ENCODE measurements at regions not wholly inside any gene's neighbourhood (a gene's known extent, or its start where the extent isn't known, plus 50 kb on each side); places are given as distances from the start of the nearest gene placed in this dataset.

DNA sequence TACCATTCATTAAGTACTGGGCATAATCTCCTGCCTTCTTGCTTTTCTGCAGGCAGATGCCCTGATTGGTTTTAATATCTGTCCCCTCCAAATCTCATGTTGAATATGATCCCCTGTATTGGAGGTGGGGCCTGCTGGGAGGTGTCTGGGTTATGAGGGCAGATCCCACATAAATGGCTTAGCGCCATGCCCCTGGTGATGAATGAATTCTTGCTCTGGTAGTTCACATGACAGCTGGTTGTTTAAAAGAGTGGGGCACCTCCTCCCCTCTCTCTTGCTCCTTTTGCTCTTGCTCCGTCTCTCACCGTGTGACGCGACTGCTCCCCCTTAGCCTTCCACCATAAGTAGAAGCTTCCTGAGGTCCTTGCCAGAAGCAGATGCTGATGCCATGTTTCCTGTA lies 564.0 kb upstream of the BRINP1 start:
- 98% methylated on average over 5 of the region's 5 CpGs for WGBS (ENCODE audit: insufficient coverage)
- DNase-seq (no peak), ATAC-seq (no peak)
- intact Hi-C loops (cut with micrococcal nuclease) = no loop called here
- TF ChIP-seq, protein P1, sequence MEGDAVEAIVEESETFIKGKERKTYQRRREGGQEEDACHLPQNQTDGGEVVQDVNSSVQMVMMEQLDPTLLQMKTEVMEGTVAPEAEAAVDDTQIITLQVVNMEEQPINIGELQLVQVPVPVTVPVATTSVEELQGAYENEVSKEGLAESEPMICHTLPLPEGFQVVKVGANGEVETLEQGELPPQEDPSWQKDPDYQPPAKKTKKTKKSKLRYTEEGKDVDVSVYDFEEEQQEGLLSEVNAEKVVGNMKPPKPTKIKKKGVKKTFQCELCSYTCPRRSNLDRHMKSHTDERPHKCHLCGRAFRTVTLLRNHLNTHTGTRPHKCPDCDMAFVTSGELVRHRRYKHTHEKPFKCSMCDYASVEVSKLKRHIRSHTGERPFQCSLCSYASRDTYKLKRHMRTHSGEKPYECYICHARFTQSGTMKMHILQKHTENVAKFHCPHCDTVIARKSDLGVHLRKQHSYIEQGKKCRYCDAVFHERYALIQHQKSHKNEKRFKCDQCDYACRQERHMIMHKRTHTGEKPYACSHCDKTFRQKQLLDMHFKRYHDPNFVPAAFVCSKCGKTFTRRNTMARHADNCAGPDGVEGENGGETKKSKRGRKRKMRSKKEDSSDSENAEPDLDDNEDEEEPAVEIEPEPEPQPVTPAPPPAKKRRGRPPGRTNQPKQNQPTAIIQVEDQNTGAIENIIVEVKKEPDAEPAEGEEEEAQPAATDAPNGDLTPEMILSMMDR (IDR thresholded peaks at IDR 0.05) = no peak
- Histone ChIP-seq H3K9me3 (ENCODE audit: control insufficient read depth, insufficient read depth, low read length) (no peaks in the 10 kb centered on the region), H3K36me3 (ENCODE audit: control insufficient read depth, insufficient read depth, low read length) (no peaks in the 10 kb centered on the region), H3K27ac (ENCODE audit: low read length) (no peak overlapping the region), H3K4me3 (ENCODE audit: low read length) (no peak overlapping the region), H3K27me3 (ENCODE audit: control insufficient read depth, insufficient read depth, low read length) (no peaks in the 10 kb centered on the region), H3K4me1 (ENCODE audit: control insufficient read depth, insufficient read depth, low read length) (no peaks in the 10 kb centered on the region)
- no peaks in the 10 kb centered on the region for H3K36me3 Mint-ChIP-seq
- no peak overlapping the region for H3K4me3 Mint-ChIP-seq
- no peaks in the 10 kb centered on the region for H3K27me3 Mint-ChIP-seq (ENCODE audit: low read depth in 2 of 2)
- no peaks in the 10 kb centered on the region for H3K4me1 Mint-ChIP-seq
- H3K9me3 Mint-ChIP-seq = no peaks in the 10 kb centered on the region
- H3K27ac Mint-ChIP-seq = no peak overlapping the region

DNA sequence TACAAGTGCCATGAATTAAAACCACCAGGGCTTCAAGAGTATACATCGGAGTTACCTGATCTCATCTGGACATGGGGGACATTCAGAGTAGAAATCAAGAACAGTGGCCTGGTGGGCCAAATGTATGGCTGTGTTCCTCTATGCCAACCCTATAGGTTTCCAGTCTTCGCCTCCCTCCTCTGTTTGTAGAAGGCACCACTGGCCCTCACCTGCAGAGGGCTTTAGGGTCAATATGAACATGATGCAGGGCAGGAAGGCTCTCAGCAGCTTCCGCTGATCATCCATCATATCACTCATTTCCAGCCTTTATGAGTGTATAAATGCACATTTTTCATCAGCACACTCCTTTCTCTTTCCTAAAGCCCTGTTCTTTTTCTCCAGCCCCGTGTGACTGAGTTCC lies 555.5 kb upstream of the BRINP1 start:
- Mint-ChIP-seq H3K4me1 (no peaks in the 10 kb centered on the region), H3K27ac (no peak overlapping the region), H3K27me3 (ENCODE audit: low read depth in 2 of 2) (no peaks in the 10 kb centered on the region), H3K36me3 (no peaks in the 10 kb centered on the region), H3K9me3 (peaks cover 6 to 11% of the 10 kb centered on the region in 2 donors), H3K4me3 (no peak overlapping the region)
- DNase-seq (no peak), ATAC-seq (no peak)
- intact Hi-C loops (cut with micrococcal nuclease) = no loop called here
- H3K9me3 ChIP-seq (ENCODE audit: control insufficient read depth, insufficient read depth, low read length) = no peaks in the 10 kb centered on the region
- no peak overlapping the region for H3K4me3 ChIP-seq (ENCODE audit: low read length)
- TF ChIP-seq, protein P1 (IDR thresholded peaks at IDR 0.05) = no peak
- H3K27me3 ChIP-seq (ENCODE audit: control insufficient read depth, insufficient read depth, low read length) = no peaks in the 10 kb centered on the region
- 81% methylated on average over 4 of the region's 4 CpGs for WGBS (ENCODE audit: insufficient coverage)
- no peaks in the 10 kb centered on the region for H3K36me3 ChIP-seq (ENCODE audit: control insufficient read depth, insufficient read depth, low read length)
- no peaks in the 10 kb centered on the region for H3K4me1 ChIP-seq (ENCODE audit: control insufficient read depth, insufficient read depth, low read length)
- no peak overlapping the region for H3K27ac ChIP-seq (ENCODE audit: low read length)

DNA sequence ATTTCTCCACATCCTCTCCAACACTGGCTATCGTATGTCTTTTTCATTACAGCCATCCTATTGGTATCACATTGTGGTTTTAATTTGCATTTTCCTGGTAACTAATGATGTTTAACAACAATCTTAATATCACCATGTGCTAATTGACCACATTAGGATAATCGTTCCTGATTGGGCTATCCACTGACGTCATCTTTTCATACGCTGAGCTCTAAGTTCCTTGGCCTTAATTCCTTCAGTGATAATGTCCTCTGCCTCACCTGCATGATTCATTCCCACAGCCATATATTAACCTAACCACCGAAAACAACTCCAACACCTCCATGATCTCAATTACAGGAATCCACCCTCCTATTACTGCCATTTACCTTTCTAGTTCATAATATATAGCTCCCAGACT lies 547.9 kb upstream of the BRINP1 start:
- TF ChIP-seq, protein P1 (IDR thresholded peaks at IDR 0.05) = no peak
- no peak overlapping the region for H3K27ac ChIP-seq (ENCODE audit: low read length)
- 90% methylated on average over 4 of the region's 5 CpGs for WGBS (ENCODE audit: insufficient coverage)
- Mint-ChIP-seq H3K4me3 (no peak overlapping the region), H3K27ac (no peak overlapping the region), H3K4me1 (no peaks in the 10 kb centered on the region), H3K27me3 (ENCODE audit: low read depth in 2 of 2) (no peaks in the 10 kb centered on the region), H3K36me3 (no peaks in the 10 kb centered on the region), H3K9me3 (peaks cover 8 to 9% of the 10 kb centered on the region in 2 donors)
- no peak overlapping the region for H3K4me3 ChIP-seq (ENCODE audit: low read length)
- no peaks in the 10 kb centered on the region for H3K27me3 ChIP-seq (ENCODE audit: control insufficient read depth, insufficient read depth, low read length)
- DNase-seq (no peak), ATAC-seq (no peak)
- H3K9me3 ChIP-seq (ENCODE audit: control insufficient read depth, insufficient read depth, low read length) = no peaks in the 10 kb centered on the region
- H3K4me1 ChIP-seq (ENCODE audit: control insufficient read depth, insufficient read depth, low read length) = no peaks in the 10 kb centered on the region
- intact Hi-C loops (cut with micrococcal nuclease) = no loop called here
- H3K36me3 ChIP-seq (ENCODE audit: control insufficient read depth, insufficient read depth, low read length) = no peaks in the 10 kb centered on the region

DNA sequence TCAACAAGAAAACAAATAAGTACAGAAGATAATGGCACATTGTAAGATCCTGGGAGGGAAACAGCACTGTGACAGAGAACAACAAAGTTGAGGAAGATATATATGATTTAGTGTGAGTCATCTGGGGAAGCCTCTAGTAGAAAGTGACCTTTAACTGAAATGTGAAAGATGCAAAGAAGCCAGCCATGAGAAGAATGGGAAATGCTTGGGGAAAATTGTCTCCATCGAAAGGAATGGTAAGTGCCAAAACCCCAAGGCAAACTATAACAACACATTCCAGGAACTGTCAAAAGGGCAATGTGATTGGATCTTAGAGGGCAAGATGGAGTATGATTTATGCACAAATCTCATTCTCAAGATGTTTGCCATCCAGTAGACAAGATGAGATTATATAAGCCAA lies 537.8 kb upstream of the BRINP1 start:
- H3K9me3 Mint-ChIP-seq = peaks cover 3 to 7% of the 10 kb centered on the region in 2 donors
- H3K27ac ChIP-seq (ENCODE audit: low read length) = no peak overlapping the region
- H3K36me3 ChIP-seq (ENCODE audit: control insufficient read depth, insufficient read depth, low read length) = no peaks in the 10 kb centered on the region
- H3K36me3 Mint-ChIP-seq = no peaks in the 10 kb centered on the region
- H3K27me3 Mint-ChIP-seq (ENCODE audit: low read depth in 2 of 2) = peaks cover 0 to 3% of the 10 kb centered on the region in 2 donors
- TF ChIP-seq, protein P1 (IDR thresholded peaks at IDR 0.05) = no peak
- H3K27me3 ChIP-seq (ENCODE audit: control insufficient read depth, insufficient read depth, low read length) = no peaks in the 10 kb centered on the region
- H3K4me1 ChIP-seq (ENCODE audit: control insufficient read depth, insufficient read depth, low read length) = no peaks in the 10 kb centered on the region
- DNase-seq (no peak), ATAC-seq (no peak)
- no peak overlapping the region for H3K4me3 Mint-ChIP-seq
- H3K4me3 ChIP-seq (ENCODE audit: low read length) = no peak overlapping the region
- no peak overlapping the region for H3K27ac Mint-ChIP-seq
- intact Hi-C loops (cut with micrococcal nuclease) = no loop called here
- 100% methylated on average over 1 of the region's 1 CpG for WGBS (ENCODE audit: insufficient coverage)
- H3K9me3 ChIP-seq (ENCODE audit: control insufficient read depth, insufficient read depth, low read length) = no peaks in the 10 kb centered on the region
- H3K4me1 Mint-ChIP-seq = no peaks in the 10 kb centered on the region
